SU-DHL-6 (cell line): ENCODE measurements at regions not wholly inside any gene's neighbourhood (a gene's known extent, or its start where the extent isn't known, plus 50 kb on each side); places are given as distances from the start of the nearest gene placed in this dataset.

Experiments used
- H2AFZ ChIP-seq: fragments of 200-600 bp; sonication (generic); 2 replicates; pipeline ENCODE4 v1.6.1; 2014; ENCODE audit warnings: low read depth, mild to moderate bottlenecking, moderate library complexity, mixed read lengths, antibody characterized with exemption, low read length; ENCODE audit not compliant: severe bottlenecking
- H3F3A ChIP-seq: fragments of 200-600 bp; shearing (Covaris generic); 2 replicates; pipeline ENCODE4 v1.6.0; 2016; ENCODE audit warnings: antibody characterized with exemption, mild to moderate bottlenecking; ENCODE audit not compliant: insufficient read depth
- H3K27ac ChIP-seq: fragments of 200-600 bp; sonication (generic); 2 replicates; pipeline ENCODE4 v1.5.1; 2016; ENCODE audit warnings: low read depth, mild to moderate bottlenecking, low read length, moderate library complexity, mixed read lengths
- H3K27me3 ChIP-seq: fragments of 200-600 bp; sonication (generic), shearing (Covaris generic); 2 replicates; pipeline ENCODE4 v1.6.0; 2014; ENCODE audit warnings: mild to moderate bottlenecking, low read length
- H3K36me3 ChIP-seq: fragments of 200-600 bp; sonication (generic); 2 replicates; pipeline ENCODE4 v1.6.1; 2014; ENCODE audit warnings: mild to moderate bottlenecking, low read length, mixed read lengths
- H3K4me2 ChIP-seq: fragments of 300-600, 200-600 bp; shearing (Covaris generic), sonication (generic); 2 replicates; pipeline ENCODE4 v1.6.0; 2014; ENCODE audit warnings: low read length, low read depth, mild to moderate bottlenecking; ENCODE audit not compliant: poor library complexity, severe bottlenecking
- H3K4me3 ChIP-seq: fragments of 200-600 bp; sonication (generic); 2 replicates; pipeline ENCODE4 v1.5.1; 2014; ENCODE audit warnings: antibody characterized with exemption, low read length, mild to moderate bottlenecking, mixed read lengths; ENCODE audit not compliant: insufficient read depth, poor library complexity, severe bottlenecking
- H3K79me2 ChIP-seq: fragments of 200-600 bp; sonication (generic); 2 replicates; pipeline ENCODE4 v1.6.1; 2014; ENCODE audit warnings: mild to moderate bottlenecking, low read length, moderate library complexity; ENCODE audit not compliant: insufficient read depth
- H3K9ac ChIP-seq: fragments of 200-600 bp; sonication (generic); 2 replicates; pipeline ENCODE4 v1.7.0; 2014; ENCODE audit warnings: mild to moderate bottlenecking, low read length
- H3K9me2 ChIP-seq: fragments of 200-600 bp; sonication (generic); replicated peaks from 2 replicates; pipeline ENCODE4 v1.6.1; 2014; ENCODE audit warnings: low read length; ENCODE audit not compliant: insufficient read depth
- H3K9me3 ChIP-seq: fragments of 200-600 bp; sonication (generic); 2 replicates; pipeline ENCODE4 v1.6.1; 2014; ENCODE audit warnings: low read length, mixed read lengths; ENCODE audit not compliant: insufficient read depth
- H4K20me1 ChIP-seq: fragments of 200-600 bp; sonication (generic); 2 replicates; pipeline ENCODE4 v1.6.1; 2014; ENCODE audit warnings: low read depth, mild to moderate bottlenecking, antibody characterized with exemption, low read length, moderate library complexity, mixed read lengths
- CTCF ChIP-seq: fragments of 200-600 bp; sonication (generic); IDR thresholded peaks from one replicate; pipeline ENCODE4 v1.5.1; 2017; ENCODE audit warnings: antibody characterized with exemption, mild to moderate bottlenecking, low read length, moderate library complexity; ENCODE audit not compliant: insufficient read depth, poor library complexity, severe bottlenecking
- EZH2phosphoT487 ChIP-seq: fragments of 200-600 bp; sonication (generic), shearing (Covaris generic); conservative IDR thresholded peaks from 2 replicates; pipeline ENCODE4 v1.6.1; 2018; ENCODE audit warnings: mild to moderate bottlenecking, antibody characterized with exemption, low read length, moderate library complexity, mixed read lengths

- Histone ChIP-seq H3K27ac (no peak overlapping the region), H3K79me2 (no peaks in the 10 kb centered on the region), H3K9me3 (no peaks in the 10 kb centered on the region), H3K4me3 (no peak overlapping the region), H3K4me2 (no peak overlapping the region), H2AFZ (no peak overlapping the region), H3K9me2 (no peaks in the 10 kb centered on the region), H3F3A (no peaks in the 10 kb centered on the region), H4K20me1 (no peaks in the 10 kb centered on the region), H3K9ac (no peak overlapping the region), H3K27me3 (no peaks in the 10 kb centered on the region), H3K36me3 (no peaks in the 10 kb centered on the region)
- TF ChIP-seq EZH2phosphoT487 (no peak), CTCF (no peak)
These were observed 235.4 kb downstream of the HNRNPD start for GRCh38 chr4:82138374-82138773.

GRCh38 chr4:82136161-82136801 lies 237.5 kb downstream of the HNRNPD start:
- Histone ChIP-seq H3F3A (no peaks in the 10 kb centered on the region), H3K27ac (no peak overlapping the region), H3K27me3 (no peaks in the 10 kb centered on the region), H3K4me2 (no peak overlapping the region), H4K20me1 (no peaks in the 10 kb centered on the region), H3K9me3 (no peaks in the 10 kb centered on the region), H3K4me3 (no peak overlapping the region), H3K9me2 (no peaks in the 10 kb centered on the region), H2AFZ (no peak overlapping the region), H3K79me2 (no peaks in the 10 kb centered on the region), H3K9ac (no peak overlapping the region), H3K36me3 (no peaks in the 10 kb centered on the region)
- TF ChIP-seq CTCF (no peak), EZH2phosphoT487 (no peak)

- no peak overlapping the region for H3K4me3 ChIP-seq
- no peaks in the 10 kb centered on the region for H3K36me3 ChIP-seq
- H3K79me2 ChIP-seq: no peaks in the 10 kb centered on the region
- no peak for TF ChIP-seq EZH2phosphoT487
- TF ChIP-seq CTCF: no peak
- H3K9me3 ChIP-seq: no peaks in the 10 kb centered on the region
- H2AFZ ChIP-seq: no peak overlapping the region
- no peak overlapping the region for H3K27ac ChIP-seq
- H3K9ac ChIP-seq: no peak overlapping the region
- no peaks in the 10 kb centered on the region for H3F3A ChIP-seq
- no peaks in the 10 kb centered on the region for H3K9me2 ChIP-seq
- no peak overlapping the region for H3K4me2 ChIP-seq
- H4K20me1 ChIP-seq: no peaks in the 10 kb centered on the region
- no peaks in the 10 kb centered on the region for H3K27me3 ChIP-seq
These were observed 245.4 kb downstream of the HNRNPD start for GRCh38 chr4:82128355-82128754.
